GM13976 (cell line): ENCODE measurements at regions not wholly inside any gene's neighbourhood (a gene's known extent, or its start where the extent isn't known, plus 50 kb on each side); places are given as distances from the start of the nearest gene placed in this dataset.

Source experiments
- DNase-seq: peaks from one replicate; pipeline ENCODE4 v3.0.0; 2012; ENCODE audit warnings: low spot score
- in situ Hi-C: fragments of 300-500 bp; cut with MboI; formaldehyde crosslinking; loops from one replicate; pipeline ENCODE4 v1.12.0; 2022; ENCODE audit warnings: low sequenced_read_pairs, mixed read lengths, inconsistent platforms; ENCODE audit not compliant: unreplicated experiment
- TF ChIP-seq, protein P1 (sequence below): IDR thresholded peaks from 2 replicates; pipeline ENCODE4 v1.5.1; 2012; ENCODE audit warnings: borderline replicate concordance, mild to moderate bottlenecking; ENCODE audit not compliant: insufficient read depth; ENCODE audit errors: extremely low read depth, missing control alignments, control extremely low read depth

- in situ Hi-C loops, result no loop called here
- TF ChIP-seq, protein P1, sequence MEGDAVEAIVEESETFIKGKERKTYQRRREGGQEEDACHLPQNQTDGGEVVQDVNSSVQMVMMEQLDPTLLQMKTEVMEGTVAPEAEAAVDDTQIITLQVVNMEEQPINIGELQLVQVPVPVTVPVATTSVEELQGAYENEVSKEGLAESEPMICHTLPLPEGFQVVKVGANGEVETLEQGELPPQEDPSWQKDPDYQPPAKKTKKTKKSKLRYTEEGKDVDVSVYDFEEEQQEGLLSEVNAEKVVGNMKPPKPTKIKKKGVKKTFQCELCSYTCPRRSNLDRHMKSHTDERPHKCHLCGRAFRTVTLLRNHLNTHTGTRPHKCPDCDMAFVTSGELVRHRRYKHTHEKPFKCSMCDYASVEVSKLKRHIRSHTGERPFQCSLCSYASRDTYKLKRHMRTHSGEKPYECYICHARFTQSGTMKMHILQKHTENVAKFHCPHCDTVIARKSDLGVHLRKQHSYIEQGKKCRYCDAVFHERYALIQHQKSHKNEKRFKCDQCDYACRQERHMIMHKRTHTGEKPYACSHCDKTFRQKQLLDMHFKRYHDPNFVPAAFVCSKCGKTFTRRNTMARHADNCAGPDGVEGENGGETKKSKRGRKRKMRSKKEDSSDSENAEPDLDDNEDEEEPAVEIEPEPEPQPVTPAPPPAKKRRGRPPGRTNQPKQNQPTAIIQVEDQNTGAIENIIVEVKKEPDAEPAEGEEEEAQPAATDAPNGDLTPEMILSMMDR, result no peak
Observed at GRCh38 chr6:66068033-66068432, 361.0 kb upstream of the EYS start.

GRCh38 chr6:66065313-66065712, 358.3 kb upstream of the EYS start:
- DNase-seq, result no peak
- in situ Hi-C loops, result no loop called here
- TF ChIP-seq, protein P1, result no peak

More at GRCh38 chr6:66068033-66068432, 361.0 kb upstream of the EYS start:
- DNase-seq, result no peak

- in situ Hi-C loops, result no loop called here
- TF ChIP-seq, protein P1, result no peak
- no peak for DNase-seq
Observed at GRCh38 chr6:66057034-66057433, 350.0 kb upstream of the EYS start.

DNA sequence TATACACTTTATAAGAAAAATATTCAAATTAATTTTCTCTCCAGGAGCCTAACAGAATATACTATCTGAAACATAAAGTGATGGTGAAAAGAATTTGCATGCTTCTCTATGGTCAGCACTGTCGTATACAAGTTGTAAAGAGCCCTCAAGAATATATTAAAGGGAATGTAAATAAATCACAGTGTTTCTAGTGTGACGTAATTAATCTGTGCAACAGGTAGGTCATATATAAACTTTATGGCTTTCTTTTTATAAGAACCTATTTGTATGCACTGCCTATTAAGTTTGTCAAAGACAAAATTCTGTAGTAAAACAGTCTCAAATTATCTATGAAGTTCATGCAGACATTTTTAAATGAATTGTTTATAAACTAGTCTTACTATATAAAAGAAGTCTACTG, 347.9 kb upstream of the EYS start:
- in situ Hi-C loops, result no loop called here
- TF ChIP-seq, protein P1, result no peak
- DNase-seq, result no peak

- TF ChIP-seq, protein P1, result no peak
- DNase-seq, result no peak
- in situ Hi-C loops, result no loop called here
Observed at GRCh38 chr6:66051812-66052211, 344.8 kb upstream of the EYS start.

DNA sequence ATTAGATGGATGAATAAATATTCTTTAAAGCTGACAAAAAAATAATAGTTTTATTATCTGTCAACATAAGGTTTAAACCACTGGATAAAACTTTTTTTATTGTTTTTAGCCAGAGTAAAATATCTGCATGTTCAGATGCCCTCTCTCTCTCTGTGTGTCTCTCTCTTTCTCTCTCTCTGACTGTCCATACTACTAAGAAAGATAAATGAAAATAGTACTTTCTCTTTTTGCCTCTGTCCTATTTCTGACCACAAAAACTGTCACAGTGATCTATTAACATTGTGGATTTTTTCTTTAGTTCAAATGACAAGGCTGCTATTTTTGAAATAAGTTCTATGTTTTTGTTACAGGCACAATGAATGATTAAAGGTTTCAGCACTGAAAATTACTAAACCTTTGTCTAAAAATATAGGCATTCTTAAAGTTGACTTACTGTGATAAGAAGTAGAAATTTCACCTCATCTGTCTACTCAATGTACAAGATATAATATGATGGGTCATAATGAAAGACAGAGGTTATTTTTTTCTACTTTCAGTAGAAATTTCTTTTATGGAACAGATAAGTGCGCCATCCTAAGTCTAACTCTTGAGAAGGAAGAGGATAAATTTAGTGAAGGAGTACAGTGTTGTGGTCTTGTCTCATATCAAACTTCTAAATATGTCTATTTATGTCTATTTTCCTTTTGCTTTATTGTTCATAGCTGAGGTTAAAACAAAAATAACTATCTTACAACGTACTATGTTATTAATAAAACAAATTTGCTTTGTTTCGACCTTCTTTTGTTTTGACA, 341.9 kb upstream of the EYS start:
- no peak for DNase-seq
- TF ChIP-seq, protein P1, result no peak
- in situ Hi-C loops, result no loop called here
